DMS79 treated with DMSO at 0.1 percent for 48 hours (cell line): ENCODE measurements at regions not wholly inside any gene's neighbourhood (a gene's known extent, or its start where the extent isn't known, plus 50 kb on each side); places are given as distances from the start of the nearest gene placed in this dataset.
A peak's percentile ranks its signal among the peaks of the same experiment; 100 is the strongest.

ENCODE experiments used
- DNase-seq: peaks from one replicate; lab custom pipeline; 2025; lab: John Stamatoyannopoulos, UW

- no peak for DNase-seq
Observed at GRCh38 chr14:86897704-86898513, 1095.1 kb downstream of the GALC start.

DNA sequence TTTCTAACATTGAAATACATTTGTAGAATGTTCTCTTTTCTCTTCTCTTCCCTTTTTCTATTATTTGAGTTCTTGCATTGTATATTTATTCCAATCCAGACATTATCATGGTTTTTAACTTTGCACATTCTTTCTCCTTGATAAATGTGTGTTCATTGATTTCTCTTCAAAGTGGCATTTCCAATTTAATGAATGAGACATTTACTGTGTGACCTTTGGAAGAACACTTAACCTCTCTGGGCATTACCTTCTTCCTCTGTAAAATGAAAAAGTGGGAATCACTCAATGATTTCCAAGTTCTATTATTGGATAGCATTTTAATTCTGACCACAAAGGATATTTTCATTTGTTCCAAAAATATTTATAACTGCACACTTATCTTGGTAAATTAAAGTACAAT, 1095.8 kb downstream of the GALC start:
- no peak for DNase-seq

GRCh38 chr14:86896701-86897100, 1096.3 kb downstream of the GALC start:
- no peak for DNase-seq

DNA sequence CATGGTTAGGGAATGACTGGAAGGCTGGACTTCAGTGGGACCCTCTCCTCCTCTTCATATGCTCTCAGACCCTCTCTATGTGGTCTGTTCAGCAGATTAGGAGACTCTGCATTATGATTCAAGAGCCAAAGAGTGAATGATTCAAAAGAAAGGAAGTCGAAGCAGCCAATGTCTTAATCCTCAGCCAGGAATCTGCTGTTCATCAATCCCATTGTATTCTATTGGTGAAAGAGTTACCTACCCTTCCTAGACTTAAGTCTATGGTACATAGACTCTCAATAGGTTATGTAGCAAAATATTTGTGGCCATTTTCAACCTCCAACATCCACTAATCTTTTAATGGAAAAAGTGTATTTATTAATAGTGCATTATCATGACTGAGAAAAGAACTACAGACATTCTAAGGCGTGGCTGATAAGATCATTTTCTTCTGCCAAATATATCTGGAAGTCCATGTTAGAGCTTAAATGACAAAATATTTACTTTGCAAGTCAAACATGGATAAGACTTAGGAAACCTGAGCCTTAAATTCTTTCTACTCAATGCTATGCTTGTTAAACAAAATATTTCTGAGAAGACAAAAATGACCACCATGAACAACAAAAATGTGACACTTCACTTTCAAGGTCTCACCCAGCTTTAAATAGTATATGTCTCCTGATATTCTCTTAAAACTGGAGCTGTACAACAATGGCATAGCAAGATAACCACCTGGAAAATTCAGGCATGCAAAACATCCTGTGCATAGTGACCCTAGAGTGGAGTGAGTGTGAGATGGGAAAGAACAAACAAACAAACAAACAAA, 1100.6 kb downstream of the GALC start:
- peak; percentile 56 for DNase-seq

- no peak for DNase-seq
Observed at GRCh38 chr14:86885280-86885679, 1107.7 kb downstream of the GALC start.

DNA sequence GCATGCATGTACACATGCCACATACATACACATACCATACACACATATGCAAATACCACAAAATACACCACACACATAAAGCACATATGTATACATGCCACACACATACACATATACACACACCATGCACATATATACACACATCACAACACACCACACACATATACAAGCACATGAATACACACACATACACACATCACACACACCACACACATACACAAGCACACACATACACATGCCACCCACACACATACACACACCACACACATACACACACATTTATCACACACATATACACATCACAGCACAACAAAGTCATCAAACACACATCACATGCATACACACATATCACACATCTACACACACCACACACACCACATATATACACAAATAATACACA, 1108.5 kb downstream of the GALC start:
- DNase-seq, result no peak

GRCh38 chr14:86882818-86883217, 1110.2 kb downstream of the GALC start:
- no peak for DNase-seq

GRCh38 chr14:86865934-86866333, 1127.0 kb downstream of the GALC start:
- no peak for DNase-seq

DNA sequence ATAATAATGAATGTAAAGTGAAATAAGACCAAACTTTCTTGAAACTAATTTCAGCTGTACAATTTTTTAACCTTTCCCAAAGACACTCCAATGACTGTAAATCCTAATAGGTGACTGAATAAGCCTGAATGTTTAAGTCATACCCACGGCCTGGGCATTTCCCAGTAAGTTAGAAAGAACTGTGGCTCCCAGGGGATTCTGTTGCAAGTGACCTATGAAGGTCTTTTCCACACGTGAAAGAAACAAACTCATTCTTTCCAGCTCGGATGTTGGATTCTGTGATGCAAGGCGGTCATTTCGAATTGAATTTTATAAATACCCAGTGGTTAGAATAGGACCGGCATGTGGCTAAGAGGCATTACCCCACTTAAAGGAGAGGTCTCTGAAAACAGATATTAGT, 1134.4 kb downstream of the GALC start:
- no peak for DNase-seq

DNA sequence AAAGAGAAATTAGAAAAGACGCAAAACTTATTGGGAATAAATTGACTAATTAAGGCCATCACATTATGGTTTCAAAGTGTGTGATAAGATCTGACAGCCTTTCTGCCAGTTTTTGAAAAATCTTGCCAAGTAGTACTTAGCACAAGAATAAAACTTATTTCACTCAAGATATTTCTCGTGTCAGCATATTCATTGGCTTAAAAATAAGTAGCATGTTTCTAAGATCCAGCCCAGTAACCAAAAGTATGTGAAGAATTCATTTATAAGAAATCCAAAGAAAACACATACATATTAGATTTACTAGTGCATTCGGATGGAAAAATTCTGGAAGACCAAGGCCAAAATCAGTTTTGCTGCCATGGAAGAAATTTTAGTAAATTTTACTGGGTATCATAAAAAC, 1135.0 kb downstream of the GALC start:
- no peak for DNase-seq

- no peak for DNase-seq
Observed at GRCh38 chr14:86852530-86852929, 1140.5 kb downstream of the GALC start.

- no peak for DNase-seq
Observed at GRCh38 chr14:86847140-86847539, 1145.8 kb downstream of the GALC start.

DNA sequence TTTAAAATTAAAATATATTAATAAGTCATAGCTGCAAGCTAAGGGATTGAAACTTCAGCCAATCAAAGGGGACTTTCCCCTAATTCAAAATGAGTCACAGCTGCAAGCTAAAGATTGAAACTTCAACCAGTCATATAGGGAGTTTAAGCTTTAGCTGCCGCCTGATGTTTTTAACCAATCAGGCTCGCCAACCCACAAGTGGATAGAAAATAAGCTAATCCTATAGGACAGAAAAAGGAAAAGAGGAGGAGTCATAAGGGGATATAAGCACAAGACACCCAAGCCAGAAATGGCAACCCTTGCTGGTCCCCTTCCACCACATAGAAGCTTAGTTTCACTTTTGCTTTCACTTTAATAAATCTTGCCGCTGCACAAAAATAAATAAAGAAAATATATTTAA, 1154.6 kb downstream of the GALC start:
- no peak for DNase-seq

DNA sequence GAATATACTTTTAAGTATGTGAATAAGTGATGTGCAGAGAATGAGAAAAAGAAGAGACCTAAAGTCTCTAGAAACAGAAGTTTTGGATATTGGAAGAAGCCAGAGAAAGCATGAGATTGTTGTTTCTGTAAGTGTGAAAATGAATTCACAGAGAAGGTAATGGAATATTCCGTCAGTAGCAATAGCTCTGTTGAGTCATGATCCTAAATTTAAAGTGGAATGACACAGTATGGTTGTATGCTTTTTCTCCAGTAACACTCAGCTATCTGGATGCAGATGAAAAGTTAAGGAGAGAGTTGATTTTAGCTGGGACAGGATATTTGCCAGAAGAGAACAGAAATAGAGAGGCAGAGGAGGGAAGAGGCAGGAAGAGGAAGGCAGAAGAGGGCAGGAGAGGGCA, 1166.3 kb downstream of the GALC start:
- DNase-seq, result no peak

DNA sequence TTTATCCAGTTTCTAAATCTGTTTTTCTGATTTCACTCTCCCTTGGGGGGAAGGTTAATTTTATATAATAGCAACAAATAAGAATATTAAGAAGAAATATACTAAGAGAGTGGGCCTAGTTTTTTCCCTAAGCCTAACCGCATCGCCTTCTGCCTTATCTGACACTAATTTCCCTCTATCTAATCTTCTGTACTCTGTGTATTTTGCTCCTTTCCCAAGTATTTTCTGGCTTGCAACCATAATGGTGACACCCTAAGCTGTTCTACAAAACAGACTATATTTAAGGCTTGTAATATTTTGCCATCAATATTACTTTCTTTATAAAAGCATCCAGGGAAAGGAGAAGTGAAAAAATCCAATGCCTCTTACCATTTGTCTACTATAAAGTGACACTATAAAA, 1168.8 kb downstream of the GALC start:
- DNase-seq, result no peak

DNA sequence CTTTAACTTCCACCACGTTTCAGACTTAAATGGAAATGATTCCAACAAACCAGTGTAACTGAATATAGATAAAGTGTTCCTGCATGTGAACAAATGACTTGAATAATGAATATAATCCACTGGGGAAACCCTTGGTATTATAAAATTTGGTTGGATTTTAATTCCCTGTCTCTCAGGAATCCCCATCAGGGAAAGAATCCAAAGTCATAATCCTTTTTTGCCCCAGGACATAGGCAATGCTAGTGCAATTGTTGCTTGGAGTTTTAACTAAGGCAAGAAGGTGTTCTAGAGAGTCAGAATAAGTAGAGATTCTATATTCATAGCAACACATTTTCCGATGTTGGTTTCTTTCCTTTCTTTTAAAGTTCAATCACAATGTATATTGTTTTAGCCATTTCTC, 1169.4 kb downstream of the GALC start:
- DNase-seq, result no peak

DNA sequence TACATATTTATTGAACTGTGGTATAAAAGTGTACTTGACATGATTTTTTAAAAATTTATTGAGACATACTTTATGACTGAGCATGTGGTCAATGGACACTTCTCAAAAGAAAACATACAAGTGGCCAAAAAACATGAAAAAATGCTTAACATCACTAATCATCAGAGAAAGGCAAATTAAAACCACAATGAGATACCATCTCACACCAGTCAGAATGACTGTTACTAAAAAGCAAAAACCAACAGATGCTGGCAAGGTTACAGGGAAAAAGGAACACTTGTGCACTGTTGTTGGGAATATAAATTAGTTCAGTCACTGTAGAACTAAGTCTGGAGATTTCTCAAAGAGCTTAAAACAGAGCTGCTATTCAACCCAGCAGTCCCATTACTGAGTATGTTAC, 1177.6 kb downstream of the GALC start:
- no peak for DNase-seq

DNA sequence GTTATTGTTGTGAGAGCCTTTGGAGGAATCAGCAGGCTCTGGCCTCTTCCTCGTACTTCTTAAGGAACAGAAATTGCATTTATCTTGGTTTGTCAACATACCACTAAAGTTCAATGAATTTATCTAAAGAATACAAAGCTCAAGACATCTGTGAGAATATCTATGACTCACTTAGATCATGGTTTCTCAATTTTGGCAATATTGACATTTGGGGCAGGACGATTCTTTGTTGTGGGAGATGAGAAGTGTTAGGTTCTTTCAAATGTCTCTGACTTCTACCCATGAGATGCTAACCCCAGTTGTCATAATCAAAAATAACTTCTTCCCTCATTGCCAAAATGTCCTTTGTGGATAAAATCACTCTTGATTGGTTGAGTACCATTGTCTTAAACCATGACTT, 1190.3 kb downstream of the GALC start:
- no peak for DNase-seq

DNA sequence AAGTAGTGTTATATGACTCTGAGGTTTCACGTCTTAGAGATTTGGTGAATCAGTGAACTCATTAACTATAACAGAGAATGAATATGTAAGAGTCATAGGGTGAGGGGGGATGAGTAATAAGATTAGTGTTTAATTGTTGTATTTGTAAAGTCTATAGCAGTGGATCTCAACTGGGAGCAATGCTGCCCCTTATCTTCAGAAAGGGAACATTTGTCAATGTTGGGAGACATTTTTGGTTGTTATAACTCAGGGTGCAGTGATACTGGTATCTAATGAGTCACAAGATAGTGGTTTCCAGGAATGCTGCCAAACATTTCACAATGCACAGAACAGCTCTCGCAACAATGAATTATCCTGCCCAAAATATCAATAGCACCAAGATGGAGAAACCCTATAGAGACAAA, 1193.7 kb downstream of the GALC start:
- no peak for DNase-seq

DNA sequence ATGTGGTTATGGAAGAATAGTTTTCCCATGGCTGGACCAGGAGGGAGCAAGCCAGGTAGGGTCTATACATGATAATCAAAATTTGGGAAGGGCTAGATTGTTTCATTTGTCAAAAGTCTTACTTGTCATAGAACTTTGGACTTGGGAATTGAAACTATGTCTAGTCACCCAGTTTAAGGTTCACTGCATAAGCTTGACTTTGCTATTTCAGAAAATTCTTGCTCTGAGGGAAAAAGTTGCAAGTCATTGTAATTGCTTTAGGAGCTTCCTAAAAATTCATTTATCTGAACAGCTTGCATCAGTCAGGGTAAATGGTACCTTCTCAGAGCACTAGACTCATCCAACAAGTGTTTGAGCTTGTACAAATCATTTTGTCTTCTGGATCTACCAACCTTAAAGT, 1194.7 kb downstream of the GALC start:
- no peak for DNase-seq

- DNase-seq, result no peak
Observed at GRCh38 chr14:86797075-86797351, 1196.0 kb downstream of the GALC start.

DNA sequence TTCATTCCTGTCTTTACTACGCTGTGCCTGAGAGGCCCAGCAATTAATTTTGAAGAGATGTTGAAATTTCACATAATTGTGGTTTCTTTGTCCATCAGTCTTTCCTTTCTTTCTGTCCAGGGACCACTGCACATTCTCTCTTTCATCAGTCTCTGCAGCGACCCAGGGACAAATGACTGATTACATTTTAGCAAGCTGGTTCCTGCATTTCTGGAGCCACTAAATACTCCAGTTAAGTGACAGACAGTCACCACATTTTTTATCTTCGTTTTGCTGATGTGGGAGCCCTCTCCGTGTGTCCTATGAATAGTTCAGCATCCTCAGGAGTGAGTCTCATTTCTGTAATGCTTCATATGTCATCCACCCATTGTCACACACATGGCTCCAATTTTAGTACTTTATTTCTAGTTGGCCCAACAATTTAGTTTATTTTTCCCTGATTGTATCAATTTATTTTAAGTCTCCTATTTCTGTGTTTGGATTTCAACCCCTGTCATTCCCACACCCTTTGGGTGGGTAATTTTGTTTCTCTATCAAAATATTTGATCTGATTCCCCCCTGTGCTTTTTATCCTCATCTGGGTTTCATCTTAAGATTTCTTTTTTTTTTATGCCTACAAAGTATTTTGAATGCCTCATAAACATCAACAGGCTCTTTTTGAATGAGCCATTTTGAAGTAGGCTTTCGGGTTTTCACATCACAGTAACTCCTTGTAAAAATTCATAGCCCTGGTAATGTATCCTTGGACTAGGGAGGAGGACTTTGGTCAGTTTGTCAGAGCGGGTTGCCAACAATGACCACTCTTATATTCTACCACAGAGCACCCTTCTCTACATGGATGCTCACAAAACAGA, 1196.5 kb downstream of the GALC start:
- no peak for DNase-seq

GRCh38 chr14:86794689-86795088, 1198.3 kb downstream of the GALC start:
- no peak for DNase-seq
